HG03439 (cell line): ENCODE measurements at regions not wholly inside any gene's neighbourhood (a gene's known extent, or its start where the extent isn't known, plus 50 kb on each side); places are given as distances from the start of the nearest gene placed in this dataset.

Experiments used
- ATAC-seq: cut with Tn5 transposase; IDR thresholded peaks from one replicate; pipeline ENCODE4 v1.9.1; 2021; ENCODE audit warnings: mild to moderate bottlenecking, moderate library complexity; ENCODE audit not compliant: unreplicated experiment

- no peak for ATAC-seq
Measured at GRCh38 chr2:16051841-16052564, 111.7 kb downstream of the MYCN start.

- ATAC-seq: no peak
Measured at GRCh38 chr2:16050908-16051489, 110.6 kb downstream of the MYCN start.

- no peak for ATAC-seq
Measured at GRCh38 chr2:16050261-16050907, 110.0 kb downstream of the MYCN start.

GRCh38 chr2:16049406-16049805 is 109.1 kb downstream of the MYCN start:
- no peak for ATAC-seq

GRCh38 chr2:16048466-16048865 is 108.1 kb downstream of the MYCN start:
- no peak for ATAC-seq

- ATAC-seq: no peak
Measured at GRCh38 chr2:16047701-16048100, 107.4 kb downstream of the MYCN start.

- ATAC-seq: no peak
Measured at GRCh38 chr2:16046649-16047048, 106.3 kb downstream of the MYCN start.

GRCh38 chr2:16045653-16046352 is 105.5 kb downstream of the MYCN start:
- ATAC-seq: no peak

- no peak for ATAC-seq
Measured at GRCh38 chr2:16044946-16045456, 104.7 kb downstream of the MYCN start.

GRCh38 chr2:16043627-16044026 is 103.3 kb downstream of the MYCN start:
- no peak for ATAC-seq

- ATAC-seq: no peak
Measured at GRCh38 chr2:16043192-16043591, 102.8 kb downstream of the MYCN start.

GRCh38 chr2:16042201-16042700 is 101.9 kb downstream of the MYCN start:
- no peak for ATAC-seq

- no peak for ATAC-seq
Measured at GRCh38 chr2:16040271-16041010, 100.1 kb downstream of the MYCN start.

GRCh38 chr2:16039823-16040222 is 99.5 kb downstream of the MYCN start:
- ATAC-seq: no peak

GRCh38 chr2:16039055-16039454 is 98.7 kb downstream of the MYCN start:
- no peak for ATAC-seq

GRCh38 chr2:16038621-16039020 is 98.3 kb downstream of the MYCN start:
- ATAC-seq: no peak

GRCh38 chr2:16037808-16038457 is 97.6 kb downstream of the MYCN start:
- no peak for ATAC-seq

GRCh38 chr2:16036951-16037350 is 96.6 kb downstream of the MYCN start:
- no peak for ATAC-seq

- no peak for ATAC-seq
Measured at GRCh38 chr2:16035747-16036745, 95.7 kb downstream of the MYCN start.
